Stimulated activated CD8-positive, alpha-beta memory T cell treated with anti-CD3 and anti-CD28 coated beads, Interleukin-15, amount 100 ng/mL, for 1 hour (primary cell): ENCODE measurements at regions not wholly inside any gene's neighbourhood (a gene's known extent, or its start where the extent isn't known, plus 50 kb on each side); places are given as distances from the start of the nearest gene placed in this dataset.

Experiments
- DNase-seq: peaks from one replicate; pipeline ENCODE4 v3.0.0-alpha.2; 2020; ENCODE audit warnings: low read depth

DNA sequence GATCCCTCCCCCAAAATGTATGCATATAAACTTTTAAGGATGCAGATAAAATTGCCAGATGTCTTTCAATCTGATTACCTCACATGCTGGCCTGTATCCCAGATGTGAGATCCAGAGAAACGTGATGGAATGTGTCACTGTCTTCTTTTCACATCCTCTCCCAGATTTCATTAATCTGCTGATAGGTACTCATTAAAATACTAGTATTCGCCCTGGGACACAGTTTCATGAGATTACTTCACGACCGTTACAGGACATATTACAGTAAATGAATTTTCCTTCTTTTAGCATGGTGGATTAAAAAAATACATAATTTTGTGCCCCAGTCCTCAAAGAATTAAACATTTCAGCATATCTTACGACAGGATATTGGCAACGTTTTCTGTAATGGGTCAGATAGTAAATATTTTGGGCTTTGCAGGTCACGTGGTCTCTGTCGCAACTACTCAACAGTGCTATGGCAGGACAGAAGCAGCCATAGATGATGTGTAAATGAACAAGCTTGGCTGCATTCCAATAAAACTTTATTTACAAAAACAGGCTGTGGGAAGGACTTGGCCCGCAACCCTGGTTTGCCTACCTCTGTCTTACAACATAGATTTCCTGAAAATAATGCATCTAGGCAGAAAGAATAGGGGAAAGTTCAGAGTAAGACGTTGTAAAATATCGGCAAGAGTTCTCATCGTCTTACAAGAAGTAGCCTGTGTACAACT, 156.0 kb upstream of the DIO3 start:
- DNase-seq: no peak

GRCh38 chr14:101406921-101407320, 154.4 kb upstream of the DIO3 start:
- DNase-seq: no peak

DNA sequence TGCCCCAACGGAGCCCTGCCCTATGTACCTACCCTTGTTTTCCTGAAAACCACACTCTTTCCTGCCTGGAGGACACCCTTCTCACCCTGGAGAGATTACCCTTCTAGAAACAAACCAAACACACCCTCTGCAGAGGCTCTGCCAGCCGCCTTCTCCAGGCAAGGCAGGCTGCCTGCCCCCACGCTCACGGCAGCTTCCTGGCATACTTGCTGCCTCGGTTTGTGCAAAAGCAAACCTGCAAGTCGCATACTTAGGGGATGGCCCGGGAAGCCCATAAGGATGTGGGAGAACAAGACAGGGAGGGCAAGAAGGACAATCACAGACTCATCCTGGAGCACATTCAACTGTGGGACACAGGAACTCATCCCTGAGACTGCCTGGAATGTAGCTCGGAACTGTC, 154.0 kb upstream of the DIO3 start:
- DNase-seq: no peak

GRCh38 chr14:101408077-101408831, 153.0 kb upstream of the DIO3 start:
- no peak for DNase-seq

- DNase-seq: no peak
Measured at GRCh38 chr14:101409006-101409543, 152.2 kb upstream of the DIO3 start.

DNA sequence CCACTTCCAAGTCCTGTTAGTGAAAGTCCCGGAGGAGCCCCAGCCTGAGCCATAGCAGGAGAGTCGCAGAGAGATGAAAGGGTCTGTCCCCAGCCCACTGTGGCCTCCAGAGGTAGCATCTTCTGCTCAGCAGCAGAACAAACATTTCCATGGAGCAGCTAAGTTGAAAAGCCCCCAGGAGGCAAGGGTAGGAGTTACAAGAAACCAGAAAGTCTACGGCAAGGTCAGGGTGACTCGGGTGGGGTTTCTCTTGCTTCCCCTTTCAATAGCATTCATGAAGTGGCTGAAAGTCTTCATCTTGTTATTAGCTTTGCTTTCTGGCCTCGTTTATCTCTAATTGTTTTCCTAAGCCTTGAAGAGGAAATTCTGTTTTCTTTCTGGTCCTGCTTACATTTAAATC, 151.2 kb upstream of the DIO3 start:
- no peak for DNase-seq

DNA sequence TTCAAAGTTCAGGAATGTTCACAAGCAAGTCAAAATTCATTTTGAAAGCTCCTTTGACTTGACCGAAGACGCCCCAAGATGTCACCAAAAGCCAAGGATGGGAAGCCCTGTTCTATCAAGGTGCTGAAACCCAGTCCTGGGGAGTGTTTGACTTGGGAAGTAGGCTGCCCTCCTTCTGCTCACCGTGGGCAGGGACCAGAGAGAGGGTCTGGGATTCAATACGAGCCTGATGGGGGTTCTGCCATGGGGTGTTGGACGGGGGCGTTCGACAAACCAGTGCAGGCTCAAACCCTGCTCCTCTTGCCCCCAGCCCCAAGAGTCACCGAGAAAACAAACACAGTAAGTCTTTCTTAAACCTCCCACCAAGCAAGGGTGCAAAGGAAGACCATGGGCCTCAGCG, 150.1 kb upstream of the DIO3 start:
- DNase-seq: no peak

DNA sequence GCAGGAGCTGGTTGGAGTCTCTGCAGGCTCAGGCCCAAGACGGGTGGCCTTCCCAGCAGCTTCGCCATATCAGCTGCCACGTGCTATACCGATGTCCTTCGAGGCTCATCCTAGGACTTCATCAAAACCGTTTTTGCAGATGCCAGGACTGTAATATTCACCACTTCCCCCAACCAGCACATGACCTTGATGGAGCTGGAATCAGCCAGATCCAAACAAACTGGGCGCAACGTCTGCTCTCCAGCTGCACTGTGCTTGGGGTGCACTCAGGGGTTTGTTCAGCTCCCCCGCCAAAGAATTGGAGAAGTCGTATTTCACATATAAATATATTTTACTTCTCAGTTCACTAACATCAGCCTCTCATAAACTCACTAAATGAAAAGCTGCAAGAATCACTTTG, 149.5 kb upstream of the DIO3 start:
- DNase-seq: no peak

DNA sequence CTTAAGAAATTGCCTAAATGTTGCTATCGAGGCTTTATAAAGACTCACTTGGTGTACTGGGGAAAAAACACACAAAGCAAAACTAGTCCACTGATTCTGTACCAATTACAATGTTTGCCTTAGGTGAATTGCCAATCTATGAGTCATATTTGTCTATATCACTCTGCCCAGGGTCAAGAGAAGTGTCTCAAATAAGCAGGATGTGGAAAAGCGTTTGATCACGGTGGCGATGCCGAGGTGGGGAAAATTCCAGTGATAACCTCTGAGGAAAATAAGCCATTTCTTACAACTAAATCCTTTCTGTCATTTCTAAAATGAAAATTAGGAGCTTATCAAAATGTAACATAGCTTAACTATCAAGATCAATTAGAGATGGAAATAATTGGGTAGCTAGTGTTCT, 148.6 kb upstream of the DIO3 start:
- DNase-seq: no peak

- no peak for DNase-seq
Measured at GRCh38 chr14:101417434-101417833, 143.9 kb upstream of the DIO3 start.

- no peak for DNase-seq
Measured at GRCh38 chr14:101418601-101419000, 142.7 kb upstream of the DIO3 start.

GRCh38 chr14:101426466-101426865, 134.8 kb upstream of the DIO3 start:
- no peak for DNase-seq

DNA sequence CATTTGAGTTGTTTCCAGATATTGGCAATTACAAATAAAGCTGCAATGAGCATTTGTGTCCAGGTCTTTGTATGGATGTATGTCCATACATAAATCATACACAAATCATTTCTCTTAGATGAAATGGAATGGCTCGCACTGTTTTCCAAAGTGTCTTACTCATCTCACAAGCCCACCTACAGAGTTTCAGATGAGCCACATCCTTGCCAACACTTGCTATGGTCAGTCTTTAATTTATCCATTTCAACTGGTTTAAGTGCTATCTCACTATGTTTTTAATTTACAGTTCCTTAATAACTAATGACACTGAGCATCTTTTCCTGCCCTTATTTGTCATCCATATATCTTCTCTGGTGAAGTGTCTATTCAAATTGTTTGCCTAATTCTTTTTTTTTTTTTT, 132.9 kb upstream of the DIO3 start:
- no peak for DNase-seq

GRCh38 chr14:101435546-101435945, 125.7 kb upstream of the DIO3 start:
- no peak for DNase-seq

- no peak for DNase-seq
Measured at GRCh38 chr14:101439023-101439422, 122.3 kb upstream of the DIO3 start.

- no peak for DNase-seq
Measured at GRCh38 chr14:101440496-101440895, 120.8 kb upstream of the DIO3 start.

GRCh38 chr14:101441710-101442109, 119.6 kb upstream of the DIO3 start:
- no peak for DNase-seq

GRCh38 chr14:101442451-101442850, 118.8 kb upstream of the DIO3 start:
- DNase-seq: peak; percentile 25

- DNase-seq: no peak
Measured at GRCh38 chr14:101444116-101444515, 117.2 kb upstream of the DIO3 start.

GRCh38 chr14:101445278-101445677, 116.0 kb upstream of the DIO3 start:
- DNase-seq: no peak

DNA sequence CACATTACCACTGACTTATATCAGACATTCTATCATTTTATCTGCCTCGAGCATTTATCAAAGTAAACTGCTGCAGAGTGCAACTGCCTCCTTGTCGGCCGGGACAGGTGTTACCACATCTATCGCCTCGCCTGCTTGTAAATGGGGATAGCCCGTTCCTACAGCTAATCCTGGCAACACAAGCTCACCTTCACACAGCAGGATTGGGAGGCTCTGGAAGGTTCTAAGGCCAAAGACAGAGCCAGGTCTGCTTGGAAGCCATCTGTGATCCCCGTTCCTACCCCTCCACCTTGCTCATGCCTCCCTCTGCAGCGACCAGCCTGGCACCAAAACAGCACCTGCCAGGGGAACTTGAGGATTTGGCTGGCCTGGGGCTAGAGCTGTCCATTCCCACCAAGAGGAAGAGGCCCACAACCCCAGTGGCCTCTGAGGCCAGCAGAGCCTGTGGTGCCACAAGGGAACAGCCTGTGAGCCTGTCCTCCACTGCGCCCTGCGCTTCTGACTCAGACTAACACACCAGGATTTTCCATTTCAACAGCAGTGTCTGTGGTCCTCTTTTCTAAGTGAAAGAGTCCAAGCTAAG, 114.8 kb upstream of the DIO3 start:
- DNase-seq: no peak

GRCh38 chr14:101449114-101449513, 112.2 kb upstream of the DIO3 start:
- DNase-seq: no peak

GRCh38 chr14:101451166-101451565, 110.1 kb upstream of the DIO3 start:
- DNase-seq: no peak
